Inferior parietal cortex (tissue), 1 donor: ENCODE measurements at regions not wholly inside any gene's neighbourhood (a gene's known extent, or its start where the extent isn't known, plus 50 kb on each side); places are given as distances from the start of the nearest gene placed in this dataset.
"Not testable (repeated sequence)": the region's sequence is repeated elsewhere in the genome, so short reads cannot be mapped to it uniquely, and the experiment has no call there.

Experiments used
- DNase-seq: peaks from one replicate; pipeline ENCODE4 v3.0.0-alpha.2; 2016; ENCODE audit errors: extremely low spot score

DNA sequence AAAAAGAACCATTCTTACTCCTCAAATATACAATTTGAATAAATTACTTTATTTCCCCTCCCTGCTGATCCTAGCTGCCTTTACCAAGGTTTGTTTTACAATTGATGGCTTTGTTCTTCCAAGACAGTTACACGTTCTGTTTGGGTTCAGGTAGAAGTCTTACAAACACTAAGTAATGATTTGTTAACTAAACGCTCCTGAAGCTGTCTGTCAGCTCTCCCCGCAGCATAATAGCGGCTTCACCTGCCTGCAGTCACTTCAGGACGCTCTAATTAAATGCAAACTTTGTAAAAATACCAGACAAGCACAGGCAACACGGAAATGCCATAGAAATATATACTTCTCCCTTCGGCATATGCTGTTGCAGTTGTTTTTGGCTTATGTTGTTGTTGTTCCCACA, 176.4 kb upstream of the MDFIC2 start:
- DNase-seq = no peak

DNA sequence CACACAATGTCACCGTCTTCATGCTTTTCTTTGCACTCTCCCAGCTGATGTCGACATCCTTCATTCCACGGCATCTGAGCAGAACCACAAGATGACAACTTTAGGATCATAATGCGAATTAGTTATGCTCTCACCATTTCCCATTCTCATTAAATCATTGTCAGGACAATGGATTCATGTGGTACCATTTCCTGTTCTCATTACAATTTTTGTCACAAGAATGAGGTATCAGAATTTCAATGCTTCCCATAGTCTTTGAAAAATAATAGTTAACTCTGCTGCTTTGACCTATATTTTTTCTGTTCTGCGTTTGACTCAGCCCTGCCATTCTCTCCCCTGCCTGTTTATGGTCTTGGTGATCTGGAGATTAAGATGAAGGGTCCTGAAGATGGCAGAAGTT, 175.7 kb upstream of the MDFIC2 start:
- no peak for DNase-seq

DNA sequence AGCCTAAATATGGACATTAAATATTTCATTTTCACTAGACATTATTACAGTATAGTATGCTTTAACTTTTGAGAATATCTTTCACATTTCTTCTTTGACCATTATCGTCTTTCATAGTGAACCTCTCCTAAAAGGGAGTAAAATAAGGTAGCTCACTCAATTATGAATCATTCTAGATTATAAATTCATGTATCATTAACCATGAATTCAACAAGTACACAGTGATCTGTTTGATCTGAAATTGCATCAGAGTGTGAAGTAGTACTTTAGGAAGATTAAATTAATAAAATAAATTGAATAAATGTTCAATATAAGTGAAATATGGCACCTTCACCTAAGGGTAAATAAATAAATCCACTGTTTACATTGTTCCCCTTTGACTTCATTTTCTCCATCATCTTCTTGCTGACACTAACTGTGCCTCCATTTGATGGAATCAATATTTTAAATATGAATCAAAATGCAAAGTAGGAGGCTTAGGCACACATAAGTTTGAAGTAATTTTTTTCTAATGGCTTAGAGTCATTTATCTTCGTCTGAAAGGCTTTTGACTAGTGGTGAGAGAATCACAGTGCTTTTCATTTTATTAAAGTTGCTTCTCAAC, 174.1 kb upstream of the MDFIC2 start:
- DNase-seq = no peak

DNA sequence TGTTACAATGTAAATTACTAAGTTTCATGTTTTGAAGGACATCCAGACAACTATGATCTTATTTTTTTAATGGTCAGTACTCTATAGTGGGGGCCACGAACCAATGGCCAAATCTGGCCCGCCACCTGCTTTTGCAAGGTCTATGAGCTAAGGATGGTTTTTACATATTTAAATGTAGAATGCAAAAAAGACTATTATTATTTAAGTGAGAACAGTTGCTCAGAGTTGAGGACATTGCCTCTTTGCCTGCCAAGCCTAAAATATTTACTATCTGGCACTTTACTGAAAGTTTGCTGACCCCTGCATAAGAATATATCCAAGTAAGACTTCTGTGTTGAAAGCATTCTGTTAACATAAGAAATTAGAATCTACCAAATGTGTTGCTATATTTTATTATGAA, 163.7 kb upstream of the MDFIC2 start:
- DNase-seq = no peak

DNA sequence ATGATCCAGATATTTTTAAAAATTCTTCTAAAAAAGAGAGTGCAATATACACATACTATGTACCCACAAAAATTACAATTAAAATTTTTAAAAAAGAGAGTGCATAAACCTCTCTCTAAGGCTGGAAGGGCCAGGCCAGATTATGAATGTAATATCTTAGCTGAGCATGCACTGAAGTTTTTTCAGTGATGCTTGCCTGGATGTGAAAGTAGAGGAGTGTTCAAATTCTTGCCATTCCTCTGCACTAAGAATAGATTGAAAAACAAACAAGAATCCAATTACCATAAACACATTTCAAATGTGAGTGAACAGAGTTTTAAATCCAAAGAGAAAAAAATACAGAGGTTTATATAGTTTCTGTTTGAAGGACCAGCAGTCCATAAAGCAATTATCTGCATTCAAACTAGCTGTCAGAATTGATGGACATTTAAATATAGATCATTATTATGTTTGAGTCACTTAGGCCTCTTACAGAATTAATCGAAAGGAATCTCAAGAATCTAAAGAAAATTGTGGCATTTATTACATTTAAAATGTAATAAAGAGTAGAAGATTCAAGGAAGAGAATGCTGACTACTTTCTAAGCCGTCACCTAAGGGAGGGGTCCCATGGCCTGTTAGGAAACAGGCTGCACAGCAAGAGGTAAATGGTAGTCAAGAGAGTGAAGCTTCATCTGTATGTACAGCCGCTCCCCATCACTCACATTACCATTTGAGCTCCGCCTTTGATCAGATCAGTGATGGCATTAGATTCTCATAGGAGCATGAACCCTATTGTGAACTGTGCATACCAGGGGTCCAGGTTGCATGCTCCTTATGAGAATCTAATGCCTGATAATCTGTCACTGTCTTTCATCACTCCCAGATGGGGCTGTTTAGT, 159.3 kb upstream of the MDFIC2 start:
- no peak for DNase-seq

DNA sequence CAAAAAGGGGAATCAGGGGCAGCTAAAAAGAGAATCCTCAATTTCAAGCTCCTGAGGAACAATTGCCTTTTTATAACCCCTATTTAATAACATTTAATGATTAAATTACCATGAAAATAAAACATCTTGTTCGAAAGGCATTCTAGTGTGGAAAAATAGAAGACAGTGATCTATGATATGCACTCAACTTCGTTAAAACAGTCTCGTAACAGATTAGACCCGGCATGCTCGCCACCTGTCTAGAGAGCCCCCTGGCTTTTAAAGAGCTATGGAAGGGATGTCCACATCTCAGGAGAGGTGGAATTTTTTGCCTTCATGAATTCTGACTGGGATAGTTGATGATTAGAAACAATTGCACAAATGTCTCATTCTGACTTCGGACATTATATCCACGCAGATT, 153.7 kb upstream of the MDFIC2 start:
- no peak for DNase-seq

DNA sequence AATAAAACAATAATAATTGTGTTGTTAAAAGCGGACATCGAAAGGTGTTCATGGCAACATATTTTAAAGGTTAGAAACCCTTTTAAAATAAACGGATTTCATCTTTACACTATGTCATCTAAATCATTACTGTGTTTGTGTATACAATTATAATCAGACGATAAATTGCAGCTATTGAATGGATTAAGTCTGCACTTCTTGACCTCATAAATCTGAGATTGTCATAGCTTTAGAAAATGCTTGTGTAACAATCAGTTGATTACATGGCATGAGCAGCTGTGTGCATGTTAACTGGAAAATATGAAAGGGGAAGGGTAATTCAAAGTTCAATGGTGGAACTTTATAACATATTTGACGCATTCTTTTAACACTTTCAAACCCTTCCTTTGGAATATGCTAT, 152.4 kb upstream of the MDFIC2 start:
- DNase-seq = no peak

DNA sequence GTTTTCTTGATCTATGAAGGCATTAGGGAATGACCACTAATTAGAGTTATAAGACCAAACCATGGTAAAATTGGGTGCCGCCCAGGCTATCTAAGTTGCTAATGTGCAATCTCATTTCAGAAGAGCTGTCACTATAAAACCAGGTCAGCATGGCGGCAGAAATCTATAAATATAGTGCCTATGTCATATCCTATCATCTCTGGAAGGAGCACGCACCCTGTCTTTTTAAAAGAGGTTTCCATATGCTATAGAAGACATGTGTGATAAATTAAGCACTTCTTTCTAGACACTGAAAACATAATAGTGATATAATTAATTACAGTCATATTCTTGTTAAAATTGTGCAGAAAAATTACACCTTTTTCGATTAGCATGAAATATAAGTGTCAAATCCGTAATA, 152.0 kb upstream of the MDFIC2 start:
- DNase-seq = no peak

DNA sequence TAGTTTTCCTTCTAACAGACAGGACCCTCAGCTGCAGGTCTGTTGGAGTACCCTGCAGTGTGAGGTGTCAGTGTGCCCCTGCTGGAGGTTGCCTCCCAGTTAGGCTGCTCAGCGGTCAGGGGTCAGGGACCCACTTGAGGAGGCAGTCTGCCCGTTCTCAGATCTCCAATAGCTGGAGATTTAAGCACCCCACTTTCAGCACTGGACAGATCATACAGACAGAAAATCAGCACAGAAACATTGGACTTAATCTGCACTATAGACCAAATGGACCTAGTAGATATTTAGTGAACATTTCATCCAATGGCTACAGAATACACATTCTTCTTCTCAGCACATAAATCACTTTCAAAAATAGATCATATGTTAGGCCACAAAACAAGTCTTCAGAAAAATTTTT, 137.8 kb upstream of the MDFIC2 start:
- DNase-seq = not testable (repeated sequence)

DNA sequence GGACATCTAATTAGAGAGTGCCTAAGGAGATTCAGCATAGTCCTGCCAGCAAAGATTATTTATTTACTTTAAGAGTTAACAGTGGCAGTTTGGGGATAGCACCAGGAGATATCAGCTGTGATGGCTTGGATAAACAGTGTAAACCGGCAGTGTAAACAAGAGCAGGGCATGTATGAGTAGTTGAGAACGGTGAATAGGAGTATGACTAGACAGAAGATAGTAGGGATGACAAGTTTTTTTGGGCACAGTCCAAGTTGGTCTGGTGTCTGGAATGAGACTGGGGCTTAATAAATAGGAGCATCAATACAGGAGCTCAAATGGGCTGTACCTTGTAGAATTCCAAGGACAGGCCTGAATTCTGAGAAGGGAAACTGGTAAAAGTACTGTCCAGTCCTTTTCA, 123.0 kb upstream of the MDFIC2 start:
- not testable (repeated sequence) for DNase-seq

DNA sequence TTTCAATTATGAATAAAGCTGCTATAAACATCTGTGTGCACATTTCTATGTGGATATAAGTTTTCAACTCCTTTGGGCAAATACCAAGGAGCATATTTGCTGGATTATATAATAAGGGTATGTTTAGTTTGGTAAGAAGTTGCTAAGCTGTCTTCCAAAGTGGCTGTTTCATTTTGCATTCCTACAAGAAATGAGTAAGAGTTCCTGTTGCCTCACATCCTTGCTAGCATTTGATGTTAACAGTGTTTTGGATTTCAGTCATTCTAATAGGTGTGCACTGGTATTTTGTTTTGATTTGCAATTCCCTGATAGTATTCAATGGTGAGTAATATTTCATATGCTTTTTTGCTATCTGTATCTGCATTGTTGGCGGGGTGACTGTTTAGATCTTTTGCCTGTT, 120.7 kb upstream of the MDFIC2 start:
- no peak for DNase-seq

DNA sequence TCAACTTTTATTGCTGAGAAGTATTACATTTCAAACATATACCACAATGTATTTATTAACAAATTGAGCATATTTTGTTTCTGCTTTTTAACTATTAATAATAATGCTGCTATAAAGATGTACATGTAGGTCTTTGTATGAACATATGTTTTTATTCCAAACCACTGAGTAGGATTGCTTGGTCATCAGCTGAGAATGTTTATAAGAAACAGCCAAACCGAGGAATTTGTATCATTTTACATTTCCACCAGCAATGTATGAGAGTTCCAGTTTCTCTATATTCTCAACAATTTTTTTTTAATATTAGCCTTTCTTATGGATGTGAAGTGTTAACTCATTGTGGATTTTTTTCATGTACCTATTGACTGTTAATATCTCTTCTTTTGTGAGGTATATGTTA, 119.5 kb upstream of the MDFIC2 start:
- no peak for DNase-seq

DNA sequence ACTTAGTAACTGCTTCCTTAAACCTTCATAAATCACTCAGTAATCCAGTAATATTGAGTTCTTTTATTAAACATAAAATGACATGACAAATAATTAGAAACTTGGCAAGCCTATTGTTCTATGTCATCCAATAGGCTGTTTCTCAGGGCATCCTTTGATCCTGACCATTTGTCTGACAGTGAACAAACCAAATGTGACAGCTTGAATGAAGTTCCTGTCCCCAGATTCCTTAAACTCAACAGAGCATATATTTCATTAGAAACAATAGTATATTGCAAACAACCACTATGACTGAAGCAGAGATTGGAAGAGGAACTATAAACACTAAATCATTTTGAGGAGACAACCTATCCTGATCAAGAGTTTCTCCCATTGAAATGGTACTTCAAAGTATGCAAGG, 113.6 kb upstream of the MDFIC2 start:
- DNase-seq = no peak

DNA sequence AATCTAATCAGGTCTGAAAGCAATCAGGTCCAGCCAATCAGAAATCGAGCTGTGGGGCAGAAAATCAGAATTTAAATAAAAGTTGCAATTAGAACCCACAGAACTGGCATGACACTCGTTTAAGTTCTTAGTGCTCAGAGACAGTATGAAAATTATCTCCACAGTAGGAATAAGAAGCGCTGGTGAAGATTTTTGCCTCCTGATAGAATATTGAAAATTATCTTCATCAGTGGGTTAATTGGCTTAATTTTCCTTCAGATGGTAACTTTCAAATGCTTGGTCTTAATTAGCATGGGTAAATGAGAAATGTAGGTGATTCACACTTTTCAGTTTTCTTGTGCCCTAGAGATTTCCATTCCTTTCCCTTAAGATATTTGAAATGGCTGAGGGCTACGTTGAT, 109.1 kb upstream of the MDFIC2 start:
- no peak for DNase-seq

DNA sequence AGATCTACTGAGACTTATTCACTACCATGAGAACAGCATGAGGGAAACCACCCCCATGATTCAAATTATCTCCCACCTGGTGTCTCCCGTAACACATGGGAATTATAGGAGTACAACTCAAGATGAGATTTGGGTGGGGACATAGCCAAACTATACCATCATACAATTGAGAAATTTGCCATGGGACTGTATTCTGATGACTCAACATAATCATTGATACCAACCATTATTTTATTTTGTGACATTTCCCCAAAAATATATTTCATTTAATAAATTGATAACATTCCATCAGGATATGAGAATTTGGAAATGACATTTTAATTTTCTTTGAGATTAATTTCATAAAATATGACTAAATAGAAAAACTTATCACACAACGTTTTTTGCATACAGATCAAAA, 96.6 kb upstream of the MDFIC2 start:
- DNase-seq = no peak

DNA sequence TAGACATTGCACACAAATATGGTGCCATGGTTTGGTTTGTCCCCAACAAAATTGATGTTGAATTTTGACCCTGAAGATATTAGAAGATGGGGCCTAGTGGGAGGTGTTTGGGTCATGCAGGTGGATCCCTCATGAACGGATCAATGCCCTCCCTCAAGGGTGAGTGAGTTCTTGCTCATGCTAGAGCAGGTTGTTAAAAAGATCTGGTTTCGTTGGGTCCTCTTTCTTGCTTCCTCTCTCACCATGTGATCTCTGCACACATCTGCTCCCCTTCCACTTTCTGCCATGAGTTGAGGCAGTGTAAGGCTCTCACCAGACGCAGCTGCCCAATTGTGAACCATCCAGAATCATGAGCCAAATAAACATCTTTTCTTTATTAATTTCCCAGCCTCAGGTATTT, 87.8 kb upstream of the MDFIC2 start:
- no peak for DNase-seq

DNA sequence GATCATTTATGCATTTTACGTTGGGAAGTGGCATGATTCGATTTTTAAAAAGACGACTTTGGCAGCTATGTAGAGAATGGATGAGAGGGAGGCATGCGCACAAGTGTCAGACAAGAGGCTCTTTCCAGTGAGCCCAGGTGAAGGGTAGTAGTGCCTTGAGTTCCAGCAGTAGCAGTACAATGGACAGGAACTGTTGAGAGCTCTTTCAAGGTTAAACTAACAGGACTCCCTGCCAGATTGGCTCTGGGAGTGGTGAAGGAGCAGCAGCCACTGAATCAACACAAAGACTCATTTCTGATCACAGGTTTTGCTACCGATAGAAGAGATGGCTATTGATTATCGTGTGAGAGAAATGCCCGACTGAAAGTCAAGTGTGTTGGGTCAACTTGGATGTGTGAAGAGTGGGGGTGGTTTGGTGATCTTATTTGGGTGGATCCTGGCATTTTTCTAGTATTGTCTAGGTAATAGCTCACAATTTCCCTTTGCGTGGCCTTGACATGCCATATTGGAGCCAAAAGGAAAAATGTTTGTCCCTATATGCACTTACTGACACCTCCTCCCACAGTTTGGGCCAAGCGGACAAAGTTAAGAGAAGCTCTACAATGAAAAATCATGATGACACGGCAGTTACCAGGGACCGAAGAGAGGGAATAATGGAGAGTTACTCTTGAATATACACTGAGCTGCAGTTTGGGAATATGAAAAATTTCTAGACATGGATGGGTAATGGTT, 81.6 kb upstream of the MDFIC2 start:
- no peak for DNase-seq

DNA sequence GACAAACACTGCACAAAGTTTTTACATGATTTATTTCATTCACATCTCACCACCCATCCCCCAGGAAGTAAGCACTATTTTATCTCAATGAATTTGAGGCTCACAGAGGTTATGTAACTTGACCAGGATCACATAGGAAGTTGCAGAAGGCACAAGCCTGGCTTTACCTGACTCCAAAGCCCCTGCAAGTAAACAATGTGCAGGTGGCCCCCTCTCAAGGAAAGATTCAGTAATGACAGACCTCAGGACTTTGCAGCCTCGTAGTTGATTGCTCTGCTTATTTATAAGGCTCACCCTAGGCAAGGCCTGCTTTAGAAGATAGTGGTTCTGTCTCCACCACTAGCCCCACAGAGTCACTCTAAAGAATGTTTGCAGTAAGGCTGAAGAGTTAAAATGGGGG, 79.8 kb upstream of the MDFIC2 start:
- DNase-seq = no peak

DNA sequence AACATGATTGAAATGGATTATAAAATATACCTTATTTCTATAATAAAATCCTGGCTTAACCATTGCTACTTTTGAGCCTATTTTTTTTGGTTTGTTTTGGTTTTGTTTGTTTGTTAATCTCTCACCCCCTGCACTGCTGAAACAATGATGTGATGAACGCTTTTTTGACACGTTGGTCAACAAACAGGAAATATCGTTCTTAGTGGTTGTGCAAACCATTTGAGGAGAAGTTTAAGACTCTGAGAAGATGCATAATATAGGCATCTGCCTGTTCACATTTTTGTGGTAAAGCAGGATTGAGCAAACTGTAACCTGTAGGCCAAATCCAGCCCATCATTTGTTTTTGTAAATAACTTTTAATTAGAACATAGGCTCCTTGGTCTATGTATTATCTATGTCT, 75.5 kb upstream of the MDFIC2 start:
- DNase-seq = no peak

DNA sequence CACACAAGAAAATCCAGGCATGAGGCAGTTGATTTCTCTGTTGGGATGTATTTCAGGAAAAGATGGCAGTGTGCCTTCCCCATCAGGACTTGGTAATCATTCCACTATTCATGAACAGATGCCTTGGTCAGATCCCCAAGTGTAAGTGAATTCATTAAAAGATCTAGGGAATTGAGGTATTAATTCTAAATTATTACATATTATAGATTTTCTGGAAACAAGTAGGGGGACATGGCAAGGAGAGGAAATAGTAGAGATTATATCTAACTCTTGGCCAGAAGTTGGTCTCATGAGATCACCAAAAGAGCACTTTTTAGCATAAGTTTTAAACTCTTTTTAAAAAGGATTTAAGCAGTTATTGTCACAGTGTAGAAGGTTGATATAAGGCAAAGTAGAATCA, 74.4 kb upstream of the MDFIC2 start:
- DNase-seq = no peak

DNA sequence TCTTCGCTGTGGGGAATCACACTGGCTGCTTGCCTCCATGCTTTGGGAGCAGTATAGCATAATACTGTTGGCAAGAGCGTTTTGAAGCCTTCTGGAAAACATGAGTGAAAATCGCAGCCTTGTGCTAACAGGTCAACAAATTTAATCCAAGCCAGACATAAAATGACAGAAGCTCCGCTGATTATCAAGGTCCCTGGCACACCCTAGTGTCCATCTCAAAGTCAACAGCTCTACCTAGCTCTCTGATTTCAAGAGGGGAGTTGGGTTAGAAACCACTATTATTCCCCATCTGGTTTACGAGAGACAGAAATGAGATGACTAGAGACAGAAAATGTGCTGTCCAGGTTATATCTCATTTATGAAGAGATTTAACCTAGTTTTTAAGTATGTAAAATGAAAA, 73.6 kb upstream of the MDFIC2 start:
- DNase-seq = no peak

DNA sequence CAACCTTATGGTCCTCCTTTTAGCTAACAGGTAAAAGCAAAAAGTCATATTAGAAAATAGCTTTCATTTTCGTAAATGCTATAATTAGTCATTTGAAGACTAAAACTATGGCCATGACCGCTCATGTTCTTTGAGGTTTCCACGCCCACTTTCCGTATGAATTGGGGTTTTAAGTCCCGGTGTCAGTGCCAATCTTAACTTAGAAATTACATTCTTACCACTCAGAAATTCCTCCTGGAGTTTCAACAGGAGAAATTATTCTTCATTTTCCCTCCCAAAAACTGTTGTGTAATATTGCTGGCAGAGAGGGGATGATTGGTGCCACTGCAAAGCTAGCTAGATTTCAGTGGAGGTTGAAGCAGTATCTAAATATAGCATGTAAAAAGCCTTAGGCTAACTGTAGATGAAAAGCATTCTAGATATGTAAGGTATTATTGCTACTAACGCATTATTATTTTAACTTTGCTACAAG, 71.0 kb upstream of the MDFIC2 start:
- no peak for DNase-seq

DNA sequence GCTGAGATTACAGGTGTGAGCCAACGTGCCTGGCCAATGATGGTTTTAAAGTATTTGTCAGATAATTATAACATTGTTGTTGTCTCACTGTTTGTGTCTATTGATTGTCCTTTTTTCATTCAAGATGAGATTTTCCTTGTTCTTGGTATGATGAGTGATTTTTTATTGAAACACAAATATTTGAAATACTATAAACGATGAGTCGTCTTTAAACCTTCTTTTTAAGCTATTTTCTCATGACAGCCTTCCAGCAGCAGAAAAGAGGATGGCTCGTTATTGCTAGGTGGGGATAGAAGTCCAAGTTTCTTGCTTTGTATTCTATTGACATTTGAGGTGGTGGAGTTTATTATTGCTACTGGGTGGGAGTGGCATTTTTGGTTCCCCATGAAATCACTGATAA, 61.7 kb upstream of the MDFIC2 start:
- DNase-seq = no peak
